Loucy (cell line): ENCODE measurements at regions not wholly inside any gene's neighbourhood (a gene's known extent, or its start where the extent isn't known, plus 50 kb on each side); places are given as distances from the start of the nearest gene placed in this dataset.

ENCODE experiments used
- H2AFZ ChIP-seq: fragments of 200-600 bp; sonication (generic); 2 replicates; pipeline ENCODE4 v1.6.0; 2016; ENCODE audit warnings: antibody characterized with exemption, mild to moderate bottlenecking, low read length, moderate library complexity
- H3F3A ChIP-seq: fragments of 200-600 bp; 2 replicates; pipeline ENCODE4 v1.6.0; 2016; ENCODE audit warnings: antibody characterized with exemption, low read depth, mild to moderate bottlenecking
- H3K27me3 ChIP-seq: fragments of 200-600 bp; sonication (generic); 2 replicates; pipeline ENCODE4 v1.6.1; 2014; ENCODE audit warnings: low read length, mild to moderate bottlenecking; ENCODE audit not compliant: insufficient read depth, poor library complexity, severe bottlenecking
- H3K36me3 ChIP-seq: fragments of 200-600 bp; sonication (generic); 2 replicates; pipeline ENCODE4 v1.6.1; 2016; ENCODE audit warnings: low read length; ENCODE audit not compliant: insufficient read depth
- H3K4me1 ChIP-seq: fragments of 200-600 bp; sonication (generic); 2 replicates; pipeline ENCODE4 v1.5.1; 2014; ENCODE audit warnings: low read length, mild to moderate bottlenecking; ENCODE audit not compliant: insufficient read depth, poor library complexity, severe bottlenecking
- H3K4me2 ChIP-seq: fragments of 200-600 bp; sonication (generic); 2 replicates; pipeline ENCODE4 v1.6.0; 2014; ENCODE audit warnings: antibody characterized with exemption, low read length, low read depth, mild to moderate bottlenecking; ENCODE audit not compliant: poor library complexity, severe bottlenecking
- H3K4me3 ChIP-seq: fragments of 200-600 bp; sonication (generic); 2 replicates; pipeline ENCODE4 v1.5.1; 2014; ENCODE audit warnings: low read length, mild to moderate bottlenecking, mixed read lengths; ENCODE audit not compliant: poor library complexity, severe bottlenecking
- H3K79me2 ChIP-seq: fragments of 200-600 bp; sonication (generic); 2 replicates; pipeline ENCODE4 v1.6.1; 2014; ENCODE audit warnings: low read length; ENCODE audit not compliant: insufficient read depth
- H3K9ac ChIP-seq: fragments of 200-600 bp; sonication (generic); 2 replicates; pipeline ENCODE4 v1.6.0; 2014; ENCODE audit warnings: mild to moderate bottlenecking, low read depth, low read length, moderate library complexity; ENCODE audit not compliant: poor library complexity, severe bottlenecking
- H3K9me2 ChIP-seq: fragments of 200-600 bp; sonication (generic); replicated peaks from 2 replicates; pipeline ENCODE4 v1.6.1; 2016; ENCODE audit warnings: low read depth, low read length, mixed read lengths
- H3K9me3 ChIP-seq: fragments of 200-600 bp; sonication (generic); 2 replicates; pipeline ENCODE4 v1.6.1; 2014; ENCODE audit warnings: mild to moderate bottlenecking, antibody characterized with exemption, low read length, low read depth; ENCODE audit not compliant: insufficient read depth
- H4K20me1 ChIP-seq: fragments of 200-600 bp; sonication (generic); 2 replicates; pipeline ENCODE4 v1.6.0; 2014; ENCODE audit warnings: antibody characterized with exemption, low read length, mild to moderate bottlenecking; ENCODE audit not compliant: insufficient read depth, poor library complexity, severe bottlenecking
- CTCF ChIP-seq: fragments of 200-600 bp; sonication (generic); conservative IDR thresholded peaks from 2 replicates; pipeline ENCODE4 v1.5.1; 2014; ENCODE audit warnings: mild to moderate bottlenecking, antibody characterized with exemption, low read length
- EZH2phosphoT487 ChIP-seq: fragments of 200-600 bp; IDR thresholded peaks from 2 replicates; pipeline ENCODE4 v1.6.1; 2018; ENCODE audit warnings: antibody characterized with exemption, mild to moderate bottlenecking, moderate library complexity, borderline replicate concordance

DNA sequence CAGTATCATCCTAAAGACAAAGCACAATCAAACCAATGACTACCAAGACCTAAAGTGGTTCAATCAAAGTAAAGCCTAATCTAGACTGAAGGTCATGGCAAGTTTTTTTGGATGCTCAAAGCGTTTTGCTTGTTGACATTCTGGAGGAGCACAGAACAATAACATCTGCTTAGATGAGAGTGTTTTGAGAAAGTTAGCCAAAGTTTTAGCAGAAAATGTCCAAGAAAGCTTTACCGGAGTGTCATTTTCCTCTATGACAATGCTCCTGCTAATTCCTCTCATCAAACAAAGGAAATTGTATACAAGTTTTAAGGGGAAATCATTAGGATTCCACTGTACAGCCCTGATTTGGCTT lies 256.9 kb upstream of the FAT3 start:
- Histone ChIP-seq H3K9ac (no peak overlapping the region), H3K4me2 (no peak overlapping the region), H3K27me3 (no peaks in the 10 kb centered on the region), H4K20me1 (no peaks in the 10 kb centered on the region), H3K9me2 (no peaks in the 10 kb centered on the region), H3K9me3 (no peaks in the 10 kb centered on the region), H3K36me3 (no peaks in the 10 kb centered on the region), H3F3A (no peaks in the 10 kb centered on the region), H2AFZ (no peak overlapping the region), H3K79me2 (no peaks in the 10 kb centered on the region), H3K4me3 (no peak overlapping the region), H3K4me1 (peaks cover under 1% of the 10 kb centered on the region)
- TF ChIP-seq EZH2phosphoT487, result no peak
- no peak for TF ChIP-seq CTCF

DNA sequence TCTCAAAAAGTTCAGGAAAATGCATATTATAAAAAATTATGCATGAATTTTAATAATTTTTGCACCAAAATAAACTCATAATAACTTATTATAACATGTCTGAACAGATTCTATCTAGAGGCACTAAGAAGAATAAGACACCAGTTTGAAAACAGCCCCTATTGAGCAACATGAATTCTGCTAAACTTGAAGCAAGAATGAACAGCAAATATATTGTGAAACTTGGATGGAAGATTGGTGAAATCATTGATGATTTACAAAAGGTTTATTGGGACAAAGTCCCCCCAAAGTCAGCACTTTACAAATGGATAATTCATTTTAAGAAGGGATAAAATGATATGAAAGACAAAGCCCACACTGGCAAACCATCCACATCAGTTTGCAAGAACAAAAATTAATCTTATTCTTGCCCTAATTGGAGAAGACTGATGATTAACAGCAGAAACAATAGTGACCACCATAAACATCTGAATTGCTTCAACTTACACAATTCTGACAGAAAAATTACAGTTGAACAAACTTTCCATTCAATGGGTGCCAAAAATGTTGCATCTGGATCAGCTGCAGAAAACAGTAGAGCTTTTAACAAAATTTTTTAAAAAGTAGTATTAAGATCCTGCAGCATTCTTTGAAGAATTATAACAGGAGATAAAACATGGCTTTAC lies 257.5 kb upstream of the FAT3 start:
- Histone ChIP-seq H3F3A (no peaks in the 10 kb centered on the region), H3K4me1 (no peaks in the 10 kb centered on the region), H2AFZ (no peak overlapping the region), H3K9ac (no peak overlapping the region), H3K36me3 (no peaks in the 10 kb centered on the region), H3K27me3 (no peaks in the 10 kb centered on the region), H3K4me3 (no peak overlapping the region), H3K9me2 (no peaks in the 10 kb centered on the region), H4K20me1 (no peaks in the 10 kb centered on the region), H3K4me2 (no peak overlapping the region), H3K9me3 (no peaks in the 10 kb centered on the region), H3K79me2 (no peaks in the 10 kb centered on the region)
- TF ChIP-seq EZH2phosphoT487 (no peak), CTCF (no peak)

- Histone ChIP-seq H3K9ac (no peak overlapping the region), H3F3A (no peaks in the 10 kb centered on the region), H3K36me3 (no peaks in the 10 kb centered on the region), H3K79me2 (no peaks in the 10 kb centered on the region), H2AFZ (no peak overlapping the region), H3K4me3 (no peak overlapping the region), H3K9me2 (no peaks in the 10 kb centered on the region), H4K20me1 (no peaks in the 10 kb centered on the region), H3K4me1 (no peaks in the 10 kb centered on the region), H3K4me2 (no peak overlapping the region), H3K9me3 (0 out of 2 replicates have a peak, but pooled peaks cover 1% of the 10 kb centered on the region), H3K27me3 (no peaks in the 10 kb centered on the region)
- no peak for TF ChIP-seq EZH2phosphoT487
- no peak for TF ChIP-seq CTCF
Observed at GRCh38 chr11:91966368-91966767, 258.2 kb upstream of the FAT3 start.
